ENCODE measurements at regions not wholly inside any gene's neighbourhood (a gene's known extent, or its start where the extent isn't known, plus 50 kb on each side); places are given as distances from the start of the nearest gene placed in this dataset.

DNA sequence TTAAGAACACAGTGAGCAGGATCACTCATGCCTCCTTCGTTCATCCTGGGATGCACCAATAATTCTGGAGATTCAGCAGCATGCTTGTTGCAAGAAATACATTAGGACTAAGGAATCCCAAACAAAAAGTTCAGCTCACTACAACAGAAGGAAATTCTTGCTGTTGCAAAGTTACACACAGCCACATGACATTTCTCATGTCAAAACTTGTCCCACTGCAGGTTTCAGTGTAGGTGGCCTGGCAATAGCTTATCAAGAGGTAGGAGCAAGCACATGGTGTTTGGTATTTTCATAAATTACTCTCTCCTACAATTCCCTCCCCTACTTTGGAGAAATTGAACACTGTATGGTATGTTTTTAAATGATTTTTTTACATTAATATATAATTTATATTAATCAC lies 399.6 kb upstream of the EPHA3 start:
- TF ChIP-seq NRF1 (IDR thresholded peaks at IDR 0.05; ENCODE audit: low read depth, low read length) (no peak), EP300 (IDR thresholded peaks at IDR 0.05; ENCODE audit: borderline replicate concordance in 1 of 2, low read depth in 1 of 2, low read length in 1 of 2) (no peak), FOXM1 (IDR thresholded peaks at IDR 0.05; ENCODE audit: low read depth) (no peak), FOXJ3 (CRISPR knock-in tag; IDR thresholded peaks at IDR 0.05) (no peak), TCF12 (IDR thresholded peaks at IDR 0.05) (no peak), JUND (IDR thresholded peaks at IDR 0.05) (no peak), FOSL2 (IDR thresholded peaks at IDR 0.05; ENCODE audit: borderline replicate concordance, low read depth) (no peak), MXI1 (IDR thresholded peaks at IDR 0.05; ENCODE audit: low read depth, low read length) (no peak), EZH2phosphoT487 (IDR thresholded peaks at IDR 0.05; ENCODE audit: borderline replicate concordance, low read depth) (no peak)
- TF ChIP-seq, protein P1, sequence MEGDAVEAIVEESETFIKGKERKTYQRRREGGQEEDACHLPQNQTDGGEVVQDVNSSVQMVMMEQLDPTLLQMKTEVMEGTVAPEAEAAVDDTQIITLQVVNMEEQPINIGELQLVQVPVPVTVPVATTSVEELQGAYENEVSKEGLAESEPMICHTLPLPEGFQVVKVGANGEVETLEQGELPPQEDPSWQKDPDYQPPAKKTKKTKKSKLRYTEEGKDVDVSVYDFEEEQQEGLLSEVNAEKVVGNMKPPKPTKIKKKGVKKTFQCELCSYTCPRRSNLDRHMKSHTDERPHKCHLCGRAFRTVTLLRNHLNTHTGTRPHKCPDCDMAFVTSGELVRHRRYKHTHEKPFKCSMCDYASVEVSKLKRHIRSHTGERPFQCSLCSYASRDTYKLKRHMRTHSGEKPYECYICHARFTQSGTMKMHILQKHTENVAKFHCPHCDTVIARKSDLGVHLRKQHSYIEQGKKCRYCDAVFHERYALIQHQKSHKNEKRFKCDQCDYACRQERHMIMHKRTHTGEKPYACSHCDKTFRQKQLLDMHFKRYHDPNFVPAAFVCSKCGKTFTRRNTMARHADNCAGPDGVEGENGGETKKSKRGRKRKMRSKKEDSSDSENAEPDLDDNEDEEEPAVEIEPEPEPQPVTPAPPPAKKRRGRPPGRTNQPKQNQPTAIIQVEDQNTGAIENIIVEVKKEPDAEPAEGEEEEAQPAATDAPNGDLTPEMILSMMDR (IDR thresholded peaks at IDR 0.05): no peak
- TF ChIP-seq, protein P2, sequence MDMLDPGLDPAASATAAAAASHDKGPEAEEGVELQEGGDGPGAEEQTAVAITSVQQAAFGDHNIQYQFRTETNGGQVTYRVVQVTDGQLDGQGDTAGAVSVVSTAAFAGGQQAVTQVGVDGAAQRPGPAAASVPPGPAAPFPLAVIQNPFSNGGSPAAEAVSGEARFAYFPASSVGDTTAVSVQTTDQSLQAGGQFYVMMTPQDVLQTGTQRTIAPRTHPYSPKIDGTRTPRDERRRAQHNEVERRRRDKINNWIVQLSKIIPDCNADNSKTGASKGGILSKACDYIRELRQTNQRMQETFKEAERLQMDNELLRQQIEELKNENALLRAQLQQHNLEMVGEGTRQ (IDR thresholded peaks at IDR 0.05; ENCODE audit: borderline replicate concordance, low read depth, low read length): no peak
- TF ChIP-seq, protein P3, sequence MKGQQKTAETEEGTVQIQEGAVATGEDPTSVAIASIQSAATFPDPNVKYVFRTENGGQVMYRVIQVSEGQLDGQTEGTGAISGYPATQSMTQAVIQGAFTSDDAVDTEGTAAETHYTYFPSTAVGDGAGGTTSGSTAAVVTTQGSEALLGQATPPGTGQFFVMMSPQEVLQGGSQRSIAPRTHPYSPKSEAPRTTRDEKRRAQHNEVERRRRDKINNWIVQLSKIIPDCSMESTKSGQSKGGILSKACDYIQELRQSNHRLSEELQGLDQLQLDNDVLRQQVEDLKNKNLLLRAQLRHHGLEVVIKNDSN (IDR thresholded peaks at IDR 0.05; ENCODE audit: borderline replicate concordance, low read depth): no peak
- TF ChIP-seq, protein P4, sequence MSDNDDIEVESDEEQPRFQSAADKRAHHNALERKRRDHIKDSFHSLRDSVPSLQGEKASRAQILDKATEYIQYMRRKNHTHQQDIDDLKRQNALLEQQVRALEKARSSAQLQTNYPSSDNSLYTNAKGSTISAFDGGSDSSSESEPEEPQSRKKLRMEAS (IDR thresholded peaks at IDR 0.05; ENCODE audit: low read depth): no peak
- TF ChIP-seq, protein P5, sequence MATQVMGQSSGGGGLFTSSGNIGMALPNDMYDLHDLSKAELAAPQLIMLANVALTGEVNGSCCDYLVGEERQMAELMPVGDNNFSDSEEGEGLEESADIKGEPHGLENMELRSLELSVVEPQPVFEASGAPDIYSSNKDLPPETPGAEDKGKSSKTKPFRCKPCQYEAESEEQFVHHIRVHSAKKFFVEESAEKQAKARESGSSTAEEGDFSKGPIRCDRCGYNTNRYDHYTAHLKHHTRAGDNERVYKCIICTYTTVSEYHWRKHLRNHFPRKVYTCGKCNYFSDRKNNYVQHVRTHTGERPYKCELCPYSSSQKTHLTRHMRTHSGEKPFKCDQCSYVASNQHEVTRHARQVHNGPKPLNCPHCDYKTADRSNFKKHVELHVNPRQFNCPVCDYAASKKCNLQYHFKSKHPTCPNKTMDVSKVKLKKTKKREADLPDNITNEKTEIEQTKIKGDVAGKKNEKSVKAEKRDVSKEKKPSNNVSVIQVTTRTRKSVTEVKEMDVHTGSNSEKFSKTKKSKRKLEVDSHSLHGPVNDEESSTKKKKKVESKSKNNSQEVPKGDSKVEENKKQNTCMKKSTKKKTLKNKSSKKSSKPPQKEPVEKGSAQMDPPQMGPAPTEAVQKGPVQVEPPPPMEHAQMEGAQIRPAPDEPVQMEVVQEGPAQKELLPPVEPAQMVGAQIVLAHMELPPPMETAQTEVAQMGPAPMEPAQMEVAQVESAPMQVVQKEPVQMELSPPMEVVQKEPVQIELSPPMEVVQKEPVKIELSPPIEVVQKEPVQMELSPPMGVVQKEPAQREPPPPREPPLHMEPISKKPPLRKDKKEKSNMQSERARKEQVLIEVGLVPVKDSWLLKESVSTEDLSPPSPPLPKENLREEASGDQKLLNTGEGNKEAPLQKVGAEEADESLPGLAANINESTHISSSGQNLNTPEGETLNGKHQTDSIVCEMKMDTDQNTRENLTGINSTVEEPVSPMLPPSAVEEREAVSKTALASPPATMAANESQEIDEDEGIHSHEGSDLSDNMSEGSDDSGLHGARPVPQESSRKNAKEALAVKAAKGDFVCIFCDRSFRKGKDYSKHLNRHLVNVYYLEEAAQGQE (IDR thresholded peaks at IDR 0.05; ENCODE audit: low read depth, low read length): no peak
